ENCODE measurements at regions not wholly inside any gene's neighbourhood (a gene's known extent, or its start where the extent isn't known, plus 50 kb on each side); places are given as distances from the start of the nearest gene placed in this dataset.
"Not testable (repeated sequence)": the region's sequence is repeated elsewhere in the genome, so short reads cannot be mapped to it uniquely, and the experiment has no call there.

- H3K4me3 ChIP-seq (ENCODE audit: low read depth, low read length): no peak overlapping the region
- TF ChIP-seq, protein P1, sequence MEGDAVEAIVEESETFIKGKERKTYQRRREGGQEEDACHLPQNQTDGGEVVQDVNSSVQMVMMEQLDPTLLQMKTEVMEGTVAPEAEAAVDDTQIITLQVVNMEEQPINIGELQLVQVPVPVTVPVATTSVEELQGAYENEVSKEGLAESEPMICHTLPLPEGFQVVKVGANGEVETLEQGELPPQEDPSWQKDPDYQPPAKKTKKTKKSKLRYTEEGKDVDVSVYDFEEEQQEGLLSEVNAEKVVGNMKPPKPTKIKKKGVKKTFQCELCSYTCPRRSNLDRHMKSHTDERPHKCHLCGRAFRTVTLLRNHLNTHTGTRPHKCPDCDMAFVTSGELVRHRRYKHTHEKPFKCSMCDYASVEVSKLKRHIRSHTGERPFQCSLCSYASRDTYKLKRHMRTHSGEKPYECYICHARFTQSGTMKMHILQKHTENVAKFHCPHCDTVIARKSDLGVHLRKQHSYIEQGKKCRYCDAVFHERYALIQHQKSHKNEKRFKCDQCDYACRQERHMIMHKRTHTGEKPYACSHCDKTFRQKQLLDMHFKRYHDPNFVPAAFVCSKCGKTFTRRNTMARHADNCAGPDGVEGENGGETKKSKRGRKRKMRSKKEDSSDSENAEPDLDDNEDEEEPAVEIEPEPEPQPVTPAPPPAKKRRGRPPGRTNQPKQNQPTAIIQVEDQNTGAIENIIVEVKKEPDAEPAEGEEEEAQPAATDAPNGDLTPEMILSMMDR (IDR thresholded peaks at IDR 0.05; ENCODE audit: low read depth, low read length): no peak
- no peak for TF ChIP-seq MYC (IDR thresholded peaks at IDR 0.05; ENCODE audit: low read depth, low read length)
- TF ChIP-seq POLR2A (IDR thresholded peaks at IDR 0.05; ENCODE audit: extremely low read depth, insufficient read length): no peak
- no peak for TF ChIP-seq MAX (IDR thresholded peaks at IDR 0.05; ENCODE audit: low read depth, low read length)
- no peak for DNase-seq (ENCODE audit: low read depth)
Measured at GRCh38 chr18:38642711-38643110, 1077.1 kb upstream of the CELF4 start.

DNA sequence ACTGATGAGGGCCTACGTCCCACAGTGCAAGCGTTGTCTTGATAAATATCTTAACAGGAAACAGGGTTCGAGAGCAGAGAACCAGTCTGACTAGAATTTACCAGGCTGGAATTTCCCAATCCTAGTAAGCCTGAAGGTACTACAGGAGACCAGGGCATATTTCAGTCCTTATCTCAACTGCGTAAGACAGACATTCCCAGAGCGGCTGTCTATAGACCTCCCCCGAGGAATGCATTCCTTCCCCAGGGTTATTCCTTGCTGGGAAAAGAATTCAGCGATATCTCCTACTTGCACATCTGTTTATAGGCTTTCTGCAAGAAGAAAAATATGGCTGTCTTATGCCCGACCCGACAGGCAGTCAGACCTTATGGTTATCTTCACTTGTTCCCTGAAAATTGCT is 1074.1 kb upstream of the CELF4 start:
- not testable (repeated sequence) for H3K4me3 ChIP-seq (ENCODE audit: low read depth, low read length); DNase-seq (ENCODE audit: low read depth)

DNA sequence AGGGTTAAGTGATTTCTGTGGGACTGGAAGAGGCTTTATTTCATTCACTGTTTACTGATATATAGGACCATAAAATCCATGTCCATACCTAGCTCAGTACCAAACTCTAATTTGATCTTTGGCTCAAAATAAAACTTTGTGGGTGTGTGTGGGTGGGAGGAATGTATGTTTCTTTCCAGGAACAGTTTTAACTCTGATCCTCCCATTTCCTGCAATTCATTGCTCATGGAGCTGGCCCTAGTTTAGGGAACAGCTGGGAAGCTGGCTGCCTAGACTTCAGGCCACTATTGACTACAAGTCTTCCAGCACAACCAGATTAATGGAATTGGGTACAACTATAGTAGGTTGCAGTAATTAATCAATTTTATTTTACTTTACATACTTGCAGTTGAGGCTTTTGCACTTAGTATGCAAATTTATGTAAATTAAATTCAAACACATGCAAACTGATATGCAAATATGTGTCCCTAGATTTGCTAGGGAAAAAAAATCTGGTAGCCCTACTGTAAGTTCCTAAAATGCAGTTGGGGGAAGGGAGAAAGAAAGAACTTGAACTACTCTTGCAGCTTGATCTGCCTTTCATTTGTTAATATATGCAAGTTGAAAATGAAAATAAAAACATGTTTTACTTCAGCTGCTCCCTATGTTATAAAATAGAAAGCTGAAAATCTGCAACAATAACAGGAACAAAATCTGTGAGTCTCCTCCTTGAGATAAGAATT is 1070.3 kb upstream of the CELF4 start:
- no peak for TF ChIP-seq MAX (IDR thresholded peaks at IDR 0.05; ENCODE audit: low read depth, low read length)
- TF ChIP-seq MYC (IDR thresholded peaks at IDR 0.05; ENCODE audit: low read depth, low read length): no peak
- TF ChIP-seq POLR2A (IDR thresholded peaks at IDR 0.05; ENCODE audit: extremely low read depth, insufficient read length): no peak
- TF ChIP-seq, protein P1 (IDR thresholded peaks at IDR 0.05; ENCODE audit: low read depth, low read length): no peak
- no peak overlapping the region for H3K4me3 ChIP-seq (ENCODE audit: low read depth, low read length)
- DNase-seq (ENCODE audit: low read depth): no peak

DNA sequence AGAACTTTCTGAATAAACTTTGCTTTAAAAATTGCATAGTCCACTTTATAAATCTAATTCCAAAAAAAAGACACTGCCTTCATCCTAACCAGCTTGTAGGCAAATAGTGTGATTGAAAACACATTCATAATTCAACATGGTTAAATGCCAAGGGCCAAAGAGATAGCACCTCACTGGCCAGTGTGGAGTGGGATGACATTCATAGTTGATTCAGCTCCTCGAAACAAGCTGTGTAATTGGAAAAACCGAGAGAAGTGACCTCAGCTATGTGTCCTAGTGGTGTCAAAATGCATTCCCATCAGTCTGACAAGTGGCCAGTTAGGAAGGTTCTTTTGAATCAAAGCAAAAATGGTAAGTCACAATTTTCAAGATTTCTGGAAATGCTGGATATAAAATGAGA is 1068.5 kb upstream of the CELF4 start:
- no peak for TF ChIP-seq MAX (IDR thresholded peaks at IDR 0.05; ENCODE audit: low read depth, low read length)
- no peak for TF ChIP-seq MYC (IDR thresholded peaks at IDR 0.05; ENCODE audit: low read depth, low read length)
- DNase-seq (ENCODE audit: low read depth): no peak
- no peak overlapping the region for H3K4me3 ChIP-seq (ENCODE audit: low read depth, low read length)

GRCh38 chr18:38633333-38633732 is 1067.7 kb upstream of the CELF4 start:
- TF ChIP-seq, protein P1 (IDR thresholded peaks at IDR 0.05; ENCODE audit: low read depth, low read length): no peak
- TF ChIP-seq MAX (IDR thresholded peaks at IDR 0.05; ENCODE audit: low read depth, low read length) (no peak), MYC (IDR thresholded peaks at IDR 0.05; ENCODE audit: low read depth, low read length) (no peak), POLR2A (IDR thresholded peaks at IDR 0.05; ENCODE audit: extremely low read depth, insufficient read length) (no peak)
- H3K4me3 ChIP-seq (ENCODE audit: low read depth, low read length): no peak overlapping the region
- no peak for DNase-seq (ENCODE audit: low read depth)

- no peak for TF ChIP-seq MYC (IDR thresholded peaks at IDR 0.05; ENCODE audit: low read depth, low read length)
- no peak for TF ChIP-seq POLR2A (IDR thresholded peaks at IDR 0.05; ENCODE audit: extremely low read depth, insufficient read length)
- TF ChIP-seq, protein P1 (IDR thresholded peaks at IDR 0.05; ENCODE audit: low read depth, low read length): no peak
- no peak for TF ChIP-seq MAX (IDR thresholded peaks at IDR 0.05; ENCODE audit: low read depth, low read length)
- peak; percentile 1 for DNase-seq (ENCODE audit: low read depth)
- H3K4me3 ChIP-seq (ENCODE audit: low read depth, low read length): no peak overlapping the region
Measured at GRCh38 chr18:38619129-38619528, 1053.5 kb upstream of the CELF4 start.

DNA sequence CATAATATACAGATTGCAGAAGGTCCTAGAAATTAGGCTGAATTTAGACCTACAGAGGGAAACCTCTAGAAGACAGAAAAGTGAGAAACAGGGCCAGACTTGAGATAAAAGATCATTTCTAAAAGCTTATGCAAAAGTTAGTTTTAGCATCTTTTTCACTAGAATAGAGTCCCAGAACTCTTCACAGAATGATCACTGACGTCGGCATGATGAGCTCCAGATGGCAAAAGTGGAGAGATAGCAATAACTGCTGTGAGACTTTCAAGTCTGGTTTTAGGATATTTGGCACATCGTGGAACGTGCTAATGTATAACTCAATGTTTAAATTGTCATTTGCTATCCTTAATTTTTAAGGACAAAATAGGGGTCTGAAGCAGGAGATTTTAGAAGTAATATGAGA is 1050.7 kb upstream of the CELF4 start:
- DNase-seq (ENCODE audit: low read depth): no peak
- H3K4me3 ChIP-seq (ENCODE audit: low read depth, low read length): no peak overlapping the region
- TF ChIP-seq, protein P1 (IDR thresholded peaks at IDR 0.05; ENCODE audit: low read depth, low read length): no peak
- no peak for TF ChIP-seq POLR2A (IDR thresholded peaks at IDR 0.05; ENCODE audit: extremely low read depth, insufficient read length)
